GM19463 (cell line): ENCODE measurements at regions not wholly inside any gene's neighbourhood (a gene's known extent, or its start where the extent isn't known, plus 50 kb on each side); places are given as distances from the start of the nearest gene placed in this dataset.
"Not testable (repeated sequence)": the region's sequence is repeated elsewhere in the genome, so short reads cannot be mapped to it uniquely, and the experiment has no call there.

ENCODE experiments used
- ATAC-seq: cut with Tn5 transposase; IDR thresholded peaks from one replicate; pipeline ENCODE4 v1.9.1; 2021; ENCODE audit warnings: mild to moderate bottlenecking, moderate library complexity; ENCODE audit not compliant: unreplicated experiment

DNA sequence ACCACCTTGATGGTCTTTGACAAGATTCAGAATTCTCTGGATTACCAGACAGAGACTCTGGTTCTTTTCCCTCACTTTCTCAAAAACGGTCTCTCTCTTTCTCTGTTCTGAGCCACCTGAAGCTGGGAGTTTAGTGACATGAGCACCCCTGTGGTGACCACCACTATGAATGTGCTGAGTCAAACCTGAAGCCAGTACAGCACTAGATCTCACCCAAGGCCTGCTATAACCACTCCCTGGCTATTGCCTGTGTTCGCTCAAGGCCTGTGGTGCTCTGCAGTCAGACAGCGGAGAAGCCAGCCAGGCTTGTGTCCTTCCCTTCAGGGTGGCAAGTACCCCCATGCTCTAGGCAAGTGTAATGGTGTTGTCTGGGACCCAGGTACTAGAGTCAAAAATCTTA lies 828.9 kb upstream of the NXPH2 start:
- ATAC-seq, result no peak

DNA sequence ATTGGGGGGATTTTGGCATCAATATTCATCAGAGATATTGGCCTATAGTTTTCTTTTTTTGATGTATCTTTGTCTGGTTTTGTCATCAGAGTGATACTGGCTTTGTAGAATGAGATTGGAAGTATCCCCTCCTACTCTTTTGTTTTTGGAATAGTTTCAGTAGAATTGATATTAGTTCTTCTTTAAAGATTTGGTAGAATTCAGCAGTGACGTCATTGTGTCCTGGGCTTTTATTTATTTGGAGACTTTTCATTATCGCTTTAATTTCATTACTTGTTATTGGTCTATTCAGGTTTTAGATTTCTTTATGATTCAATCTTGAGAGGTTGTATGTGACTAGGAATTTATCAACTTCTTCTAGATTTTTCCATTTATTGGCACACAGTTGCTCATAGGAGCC lies 825.5 kb upstream of the NXPH2 start:
- no peak for ATAC-seq

- ATAC-seq, result no peak
Measured at GRCh38 chr2:139600166-139600565, 820.0 kb upstream of the NXPH2 start.

GRCh38 chr2:139585101-139585500 lies 804.9 kb upstream of the NXPH2 start:
- no peak for ATAC-seq

- ATAC-seq, result no peak
Measured at GRCh38 chr2:139574371-139574770, 794.2 kb upstream of the NXPH2 start.

- no peak for ATAC-seq
Measured at GRCh38 chr2:139556789-139557188, 776.6 kb upstream of the NXPH2 start.

DNA sequence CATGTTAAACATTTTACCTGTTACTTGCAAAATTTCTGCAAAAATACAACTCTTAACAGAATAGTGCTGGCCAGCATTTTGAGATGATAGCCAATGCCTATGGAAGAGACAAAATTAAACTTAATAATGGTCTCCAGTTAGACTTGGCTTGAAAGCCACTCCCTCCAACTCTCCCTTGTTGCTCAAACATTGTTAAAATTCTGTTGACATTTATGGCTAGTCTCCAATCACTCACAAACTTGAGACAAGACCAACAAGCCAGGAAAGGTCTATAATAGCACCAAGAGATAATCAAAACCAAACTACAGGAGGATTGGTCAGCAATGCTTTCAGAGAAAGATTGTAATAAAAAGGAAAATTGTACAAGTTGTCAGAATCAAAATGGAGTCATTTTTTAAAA lies 770.7 kb upstream of the NXPH2 start:
- ATAC-seq, result no peak

- ATAC-seq, result no peak
Measured at GRCh38 chr2:139550341-139550740, 770.2 kb upstream of the NXPH2 start.

DNA sequence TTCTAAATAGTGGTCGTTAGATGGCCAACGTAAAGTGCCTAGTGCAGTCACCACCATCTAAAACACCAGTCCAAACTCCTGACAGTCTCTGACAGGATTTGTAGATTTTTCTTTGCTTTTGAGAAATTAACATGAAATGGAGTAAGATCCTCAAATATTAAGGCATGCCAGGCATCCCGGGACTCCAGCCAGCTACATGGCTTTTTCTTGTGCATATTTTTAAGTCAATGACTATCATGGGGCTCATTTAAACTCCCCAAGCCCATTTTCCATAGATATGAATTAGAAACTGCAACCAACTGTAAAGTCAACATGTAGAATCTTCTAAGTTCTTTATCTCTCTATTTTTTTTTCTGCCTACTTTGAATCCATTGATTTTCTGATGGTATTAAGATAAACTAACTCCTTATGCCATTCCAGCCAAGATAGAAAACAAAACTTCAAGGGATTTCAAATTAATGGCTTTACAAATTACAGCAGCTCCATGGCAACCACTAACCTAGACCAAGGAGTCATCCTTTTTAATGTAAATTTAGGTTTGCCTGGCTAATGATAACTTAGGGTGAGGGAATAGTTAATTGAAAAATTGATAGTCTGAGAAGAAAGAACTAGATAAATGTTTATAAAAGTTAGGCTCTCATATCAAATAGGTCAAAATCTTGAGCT lies 764.1 kb upstream of the NXPH2 start:
- ATAC-seq, result no peak

DNA sequence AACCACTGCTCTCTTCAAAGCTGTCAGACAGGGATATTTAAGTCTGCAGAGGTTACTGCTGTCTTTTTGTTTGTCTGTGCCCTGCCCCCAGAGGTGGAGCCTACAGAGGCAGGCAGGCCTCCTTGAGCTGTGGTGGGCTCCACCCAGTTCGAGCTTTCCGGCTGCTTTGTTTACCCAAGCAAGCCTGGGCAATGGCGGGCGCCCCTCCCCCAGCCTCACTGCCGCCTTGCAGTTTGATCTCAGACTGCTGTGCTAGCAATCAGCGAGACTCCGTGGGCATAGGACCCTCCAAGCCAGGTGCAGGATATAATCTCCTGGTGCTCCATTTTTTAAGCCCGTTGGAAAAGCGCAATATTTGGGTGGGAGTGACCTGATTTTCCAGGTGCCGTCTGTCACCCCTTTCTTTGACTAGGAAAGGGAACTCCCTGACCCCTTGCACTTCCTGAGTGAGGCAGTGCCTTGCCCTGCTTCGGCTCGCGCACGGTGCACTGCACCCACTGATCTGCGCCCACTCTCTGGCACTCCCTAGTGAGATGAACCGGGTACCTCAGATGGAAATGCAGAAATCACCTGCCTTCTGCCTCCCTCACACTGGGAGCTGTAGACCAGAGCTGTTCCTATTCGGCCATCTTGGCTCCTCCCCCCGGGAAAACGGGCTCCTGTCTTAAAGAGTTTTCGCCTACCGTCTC lies 758.3 kb upstream of the NXPH2 start:
- ATAC-seq, result not testable (repeated sequence)

GRCh38 chr2:139529080-139529479 lies 748.9 kb upstream of the NXPH2 start:
- no peak for ATAC-seq

DNA sequence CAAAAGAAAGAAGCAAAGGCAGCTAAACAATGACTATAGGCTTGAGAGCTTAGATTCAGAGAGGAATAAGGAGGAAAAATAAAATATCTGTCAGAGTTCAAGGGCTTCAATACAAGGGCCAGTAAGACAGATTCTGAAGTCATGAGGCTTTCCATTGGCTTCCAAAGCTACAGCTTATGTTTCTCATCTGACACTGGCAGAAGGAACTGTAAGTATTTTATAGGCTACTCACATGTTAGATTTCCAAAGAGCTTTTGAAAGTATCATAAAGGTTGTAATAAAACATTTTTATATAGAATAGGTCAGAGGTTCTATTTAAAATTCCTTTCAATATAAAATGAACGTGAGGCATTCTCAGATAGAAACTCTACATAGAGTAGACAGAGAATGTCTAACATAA lies 746.6 kb upstream of the NXPH2 start:
- no peak for ATAC-seq

- no peak for ATAC-seq
Measured at GRCh38 chr2:139518321-139518720, 738.1 kb upstream of the NXPH2 start.

DNA sequence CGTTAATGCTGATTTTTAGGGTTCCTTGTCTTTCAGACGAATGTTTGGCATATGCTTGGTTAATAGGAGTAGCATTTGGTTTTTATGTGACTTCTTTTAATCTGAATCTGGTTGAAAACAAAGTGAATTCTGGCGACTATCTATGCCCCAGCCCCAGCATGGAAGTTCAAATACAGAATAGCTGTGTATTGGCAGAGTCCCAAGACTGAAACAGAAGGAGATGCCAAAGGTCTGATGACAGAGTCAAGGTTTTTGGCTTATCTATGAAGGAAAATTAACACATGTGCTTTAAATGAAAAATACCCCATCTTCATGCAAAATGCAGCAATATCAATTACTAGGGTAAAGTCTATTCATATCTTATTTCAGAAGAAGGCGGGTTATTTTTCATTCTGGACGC lies 734.8 kb upstream of the NXPH2 start:
- ATAC-seq, result no peak

DNA sequence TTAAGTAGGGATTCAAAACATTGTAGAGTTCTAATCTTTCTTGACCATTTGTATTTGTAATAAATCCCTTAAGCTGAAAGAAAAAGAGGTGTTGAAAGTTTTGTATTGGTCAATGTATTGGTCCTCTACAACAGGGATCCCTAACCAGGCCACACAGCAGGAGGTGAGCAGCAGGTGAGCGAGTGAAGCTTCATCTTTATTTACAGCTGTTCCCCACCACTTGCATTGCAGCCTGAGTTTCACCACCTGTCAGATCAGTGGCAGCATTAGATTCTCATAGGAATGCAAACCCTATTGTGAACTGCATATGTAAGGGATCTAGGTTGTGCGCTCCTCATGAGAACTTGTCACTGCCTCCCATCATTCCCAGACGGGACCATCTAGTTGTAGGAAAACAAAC lies 715.7 kb upstream of the NXPH2 start:
- ATAC-seq, result no peak

DNA sequence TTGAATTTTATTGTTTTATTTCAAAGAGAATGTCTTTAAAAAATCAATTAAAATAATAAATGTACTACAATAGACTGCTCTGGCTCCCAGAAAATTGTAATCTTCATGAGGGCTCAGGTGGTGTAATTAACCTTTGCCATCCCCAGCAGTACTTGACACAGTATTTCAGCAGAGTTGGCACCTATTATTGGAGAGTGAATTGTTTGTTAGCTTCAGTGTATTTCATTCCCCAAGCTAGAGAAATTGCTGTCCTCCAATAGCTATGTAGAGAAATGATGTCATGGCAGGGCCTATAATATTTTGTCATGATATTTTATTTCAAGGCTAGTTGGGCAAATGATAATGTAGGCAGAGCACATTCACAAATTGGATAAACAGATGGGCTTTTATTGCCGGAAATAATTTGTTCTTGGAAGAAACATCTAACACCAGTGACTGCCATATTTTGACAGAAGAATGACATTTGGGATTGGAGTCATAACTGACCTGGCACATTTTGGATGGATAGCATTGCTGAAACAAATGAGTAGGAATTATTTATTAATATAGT lies 712.0 kb upstream of the NXPH2 start:
- no peak for ATAC-seq

GRCh38 chr2:139480161-139480650 lies 700.0 kb upstream of the NXPH2 start:
- ATAC-seq, result no peak

DNA sequence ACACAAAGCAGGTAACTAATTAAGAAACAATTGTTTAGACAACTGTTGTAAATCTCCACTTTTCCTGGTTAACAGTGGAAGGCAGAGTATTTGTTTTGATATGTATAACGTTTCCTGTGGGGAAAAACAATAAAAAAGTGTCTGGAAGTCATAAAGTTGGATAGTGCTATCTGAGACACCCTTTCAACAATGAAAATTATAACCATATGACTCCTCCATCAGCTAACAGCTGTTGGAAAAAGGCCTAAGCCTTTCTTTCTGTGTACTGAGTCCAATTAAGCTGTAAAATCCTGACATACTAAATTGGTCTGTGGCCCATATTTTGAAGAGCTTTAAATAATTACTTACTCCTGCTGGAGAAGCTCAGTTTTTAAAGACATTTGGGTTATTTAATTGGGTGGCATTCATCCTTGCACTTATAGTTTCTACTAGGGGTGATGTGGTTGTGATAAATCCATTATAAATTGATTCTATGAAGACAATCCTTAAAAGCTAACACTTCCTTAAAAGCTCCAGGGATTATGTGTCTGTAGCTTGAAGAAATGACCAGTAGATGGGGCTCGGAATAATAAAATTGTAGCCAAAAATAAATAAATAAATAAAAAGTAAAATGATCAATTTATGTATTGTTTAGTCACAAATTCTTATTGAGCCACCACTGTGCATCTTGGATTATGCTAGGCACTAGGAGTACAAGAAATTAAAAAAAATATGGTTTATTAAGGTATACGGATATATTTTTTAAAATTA lies 698.1 kb upstream of the NXPH2 start:
- ATAC-seq, result no peak

GRCh38 chr2:139477618-139478017 lies 697.4 kb upstream of the NXPH2 start:
- no peak for ATAC-seq

GRCh38 chr2:139469985-139470384 lies 689.8 kb upstream of the NXPH2 start:
- no peak for ATAC-seq

- ATAC-seq, result no peak
Measured at GRCh38 chr2:139465789-139466188, 685.6 kb upstream of the NXPH2 start.

GRCh38 chr2:139457873-139458272 lies 677.7 kb upstream of the NXPH2 start:
- no peak for ATAC-seq
